HuH-7.5 (cell line): ENCODE measurements at regions not wholly inside any gene's neighbourhood (a gene's known extent, or its start where the extent isn't known, plus 50 kb on each side); places are given as distances from the start of the nearest gene placed in this dataset.

Experiments
- DNase-seq: peaks from one replicate; pipeline ENCODE4 v3.0.0; 2011; ENCODE audit warnings: low spot score

DNA sequence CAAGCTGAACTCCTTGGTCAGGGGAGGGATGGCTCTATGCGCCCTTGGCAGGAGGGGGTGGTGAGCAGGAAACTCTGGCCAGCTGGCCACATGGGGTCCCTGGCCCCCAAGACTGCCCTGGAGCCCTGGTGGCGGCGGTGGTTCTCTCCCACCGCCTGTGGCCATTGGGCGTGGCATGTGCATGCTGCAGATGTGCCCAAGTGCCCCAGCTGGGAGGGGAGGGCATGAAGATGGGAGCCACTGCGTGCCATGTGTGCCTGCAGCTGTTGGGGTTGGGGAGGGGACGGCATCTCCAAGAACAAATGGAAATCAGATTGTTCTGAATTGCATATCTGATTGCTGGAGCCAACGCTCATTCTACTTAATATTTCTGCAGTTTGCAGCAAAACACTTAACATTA lies 115.7 kb upstream of the IGF1 start:
- no peak for DNase-seq

- no peak for DNase-seq
Measured at GRCh38 chr12:102595315-102595714, 115.0 kb upstream of the IGF1 start.

DNA sequence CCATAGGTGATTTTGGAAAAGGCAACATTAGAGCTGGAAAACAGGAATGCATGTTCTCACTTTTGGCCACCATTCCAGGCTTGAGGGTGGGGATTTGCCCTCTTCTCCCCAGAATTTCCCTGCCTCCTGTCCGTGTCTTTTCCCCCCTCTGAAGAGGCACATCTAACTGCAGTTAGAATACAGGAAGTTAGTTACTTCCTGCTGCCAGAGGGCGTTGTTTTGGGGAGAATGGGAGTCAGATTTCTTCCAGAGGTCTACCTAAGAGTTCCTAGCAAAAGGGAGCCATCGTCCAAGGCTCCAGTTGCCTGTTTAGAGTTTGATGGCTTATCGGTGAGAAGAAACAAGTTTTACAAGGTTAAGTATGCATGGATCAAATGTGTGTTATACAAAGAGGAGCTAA lies 112.8 kb upstream of the IGF1 start:
- DNase-seq = no peak

GRCh38 chr12:102592134-102592533 lies 111.8 kb upstream of the IGF1 start:
- no peak for DNase-seq

GRCh38 chr12:102573237-102573636 lies 92.9 kb upstream of the IGF1 start:
- no peak for DNase-seq

- DNase-seq = no peak
Measured at GRCh38 chr12:102571889-102572288, 91.5 kb upstream of the IGF1 start.

DNA sequence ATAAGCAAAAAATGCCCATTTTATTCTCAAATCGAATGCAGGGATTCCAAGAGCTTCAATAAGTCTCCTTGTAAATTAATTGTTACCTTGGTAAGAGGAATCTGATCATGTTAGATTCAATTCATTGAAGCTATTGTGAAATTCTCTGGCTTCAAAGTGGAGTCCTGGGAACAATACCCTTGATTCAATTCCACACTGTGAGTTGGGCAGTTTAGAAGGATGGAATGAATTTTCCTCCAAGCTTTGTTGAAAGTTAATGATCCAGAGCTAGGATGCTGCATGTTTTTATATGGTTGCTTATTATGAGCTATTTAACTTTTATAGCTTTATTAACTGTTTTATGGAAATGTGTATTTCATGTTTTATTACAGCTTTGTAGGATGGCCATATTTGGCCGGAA lies 89.9 kb upstream of the IGF1 start:
- no peak for DNase-seq

- no peak for DNase-seq
Measured at GRCh38 chr12:102569803-102570202, 89.4 kb upstream of the IGF1 start.

DNA sequence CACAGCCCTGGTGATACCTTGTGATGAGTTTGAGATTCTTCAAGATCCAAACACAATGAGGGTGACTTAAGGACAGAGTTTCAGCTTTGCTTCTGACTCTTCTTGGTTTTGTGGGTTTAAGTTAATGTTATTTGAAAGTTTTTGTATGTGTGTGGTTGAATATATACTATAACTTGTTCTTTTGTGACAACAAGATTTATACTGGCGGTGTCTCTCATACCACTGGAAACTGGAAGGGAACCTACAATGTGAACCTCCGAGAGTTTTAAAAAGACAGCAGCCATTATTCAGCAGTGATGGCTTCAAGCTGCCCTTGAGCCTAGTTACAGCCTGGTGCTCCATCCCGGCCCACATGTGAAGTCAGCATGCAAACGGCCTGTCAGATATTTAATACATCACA lies 87.9 kb upstream of the IGF1 start:
- no peak for DNase-seq

DNA sequence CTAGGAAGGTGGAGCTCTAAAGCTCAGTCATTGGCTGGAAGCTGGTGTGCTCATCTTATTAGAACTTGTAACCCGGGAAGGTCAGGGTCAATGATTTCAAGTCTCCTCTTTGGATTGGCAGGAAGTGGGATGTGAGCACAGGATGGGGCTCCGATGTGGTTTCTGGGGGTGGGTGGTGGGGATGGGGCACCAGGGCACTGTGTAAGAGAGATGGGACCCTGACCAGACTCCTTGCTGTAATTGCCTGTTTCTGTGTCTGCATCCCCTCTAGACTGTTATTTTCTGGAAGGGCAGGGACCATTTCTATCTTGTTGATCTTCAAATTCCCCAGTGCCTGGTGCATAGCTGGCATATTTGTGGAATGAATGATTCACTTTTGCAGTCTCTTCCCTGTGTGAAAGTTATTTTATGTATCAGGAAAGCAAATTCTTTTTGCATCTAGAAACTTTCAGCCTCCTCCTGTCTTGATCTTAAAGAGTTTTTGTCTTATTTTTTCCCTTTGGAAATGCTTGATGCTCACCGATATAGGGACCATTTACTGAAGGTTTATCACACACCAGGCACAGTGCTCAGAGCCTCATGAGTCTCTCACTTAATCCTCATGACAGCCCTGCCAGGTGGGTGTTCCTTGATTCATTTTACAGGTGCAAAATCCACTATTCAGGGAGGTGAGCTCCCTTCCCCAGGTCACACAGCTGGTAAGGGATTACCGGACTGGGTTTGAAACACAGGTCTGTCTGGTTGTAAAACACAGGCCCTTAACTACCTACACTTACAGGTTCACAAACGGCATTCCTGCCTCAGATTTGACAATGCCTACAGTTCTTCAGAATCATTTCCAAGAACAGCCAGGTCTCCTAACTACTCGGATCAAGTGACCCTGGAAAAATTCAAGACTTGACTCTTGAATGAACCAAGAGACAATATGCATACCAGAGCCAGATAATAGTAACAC lies 86.9 kb upstream of the IGF1 start:
- DNase-seq = no peak

- no peak for DNase-seq
Measured at GRCh38 chr12:102565555-102565954, 85.2 kb upstream of the IGF1 start.

DNA sequence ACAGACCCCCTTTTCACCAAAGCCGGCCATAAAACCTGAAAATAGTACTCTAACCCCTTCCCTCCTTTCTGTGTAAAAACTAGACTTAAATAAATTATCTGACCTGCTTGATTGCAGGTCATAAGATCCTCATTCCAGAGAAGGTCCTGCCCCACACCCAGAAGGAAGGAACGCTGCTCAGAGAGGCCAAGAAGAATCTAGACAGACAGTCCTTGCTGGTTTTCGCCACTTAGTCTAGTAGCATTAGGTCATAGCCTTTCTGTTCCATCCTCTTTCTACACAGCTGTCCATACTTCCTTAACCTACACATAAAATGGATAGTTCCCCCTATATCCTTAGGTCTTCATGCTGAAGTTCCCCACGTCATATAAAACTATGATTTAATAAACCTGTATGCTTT lies 83.7 kb upstream of the IGF1 start:
- DNase-seq = no peak

DNA sequence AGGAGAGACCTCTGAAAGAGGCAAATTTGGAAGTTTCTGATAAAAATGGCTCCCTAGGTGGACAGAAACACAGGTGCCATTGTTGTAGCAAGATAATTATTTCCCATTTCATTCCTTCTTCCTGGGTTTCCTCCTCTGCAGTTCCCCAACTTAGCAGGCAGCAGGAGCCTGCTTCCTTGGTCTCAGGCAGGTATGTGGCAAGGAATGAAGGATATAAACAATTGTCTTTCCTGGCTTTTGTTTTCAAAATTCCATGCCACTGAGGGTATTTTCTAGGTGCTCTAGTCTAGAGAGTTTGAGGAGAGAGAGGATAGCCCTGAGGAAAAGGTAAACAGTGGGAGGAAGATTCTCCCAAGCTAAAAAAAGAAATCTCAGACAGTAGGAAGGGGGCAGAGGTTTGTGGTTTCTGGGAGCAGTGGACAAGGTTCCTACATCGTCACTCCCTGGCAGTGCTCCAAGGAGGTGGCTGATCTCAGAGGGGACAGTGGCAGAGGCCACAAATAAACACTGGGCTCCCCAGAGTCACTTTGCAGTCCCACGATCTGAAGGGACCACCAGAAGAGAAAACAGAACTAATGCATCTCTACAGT lies 82.6 kb upstream of the IGF1 start:
- no peak for DNase-seq

DNA sequence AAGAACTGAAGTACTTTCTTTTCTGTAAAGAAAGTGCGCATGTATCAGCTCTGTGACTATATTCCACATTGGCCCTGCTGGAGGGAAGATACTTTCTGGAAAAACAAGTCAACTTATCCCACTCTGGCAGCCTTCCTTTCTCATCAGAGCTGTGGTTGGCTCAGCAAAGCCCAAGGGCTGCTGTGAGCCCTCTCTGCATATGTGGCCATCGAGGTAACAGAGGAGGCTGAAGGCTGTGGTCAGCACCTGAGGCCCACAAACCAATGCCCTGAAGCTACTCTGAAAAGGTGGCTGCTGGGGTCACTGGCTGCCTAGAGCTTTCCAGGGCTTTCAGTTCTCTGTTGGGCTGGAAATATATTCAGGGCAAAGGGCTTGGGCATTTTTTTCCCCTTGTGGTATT lies 70.8 kb upstream of the IGF1 start:
- no peak for DNase-seq

GRCh38 chr12:102549691-102550090 lies 69.3 kb upstream of the IGF1 start:
- DNase-seq = no peak

DNA sequence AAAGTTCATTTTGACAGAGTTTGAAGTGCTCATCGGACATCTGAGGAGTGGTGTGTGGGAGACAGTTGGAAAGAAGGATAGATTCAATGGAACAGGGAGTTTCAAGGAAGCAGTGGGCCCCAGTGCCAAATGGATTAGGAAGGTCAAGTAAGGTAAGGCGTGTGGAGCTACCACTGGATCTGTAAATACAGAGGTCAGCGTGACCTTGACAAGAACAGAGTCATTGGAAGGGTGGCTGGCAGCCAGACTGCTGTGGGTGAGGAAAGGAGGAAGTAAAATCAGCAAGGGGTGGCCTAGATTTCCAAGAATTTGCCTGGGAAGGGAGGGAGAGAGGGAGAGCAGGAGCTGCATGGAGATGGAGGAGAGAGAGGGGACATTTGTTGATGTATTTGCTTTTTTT lies 68.2 kb upstream of the IGF1 start:
- DNase-seq = no peak

GRCh38 chr12:102543494-102544485 lies 63.4 kb upstream of the IGF1 start:
- no peak for DNase-seq

DNA sequence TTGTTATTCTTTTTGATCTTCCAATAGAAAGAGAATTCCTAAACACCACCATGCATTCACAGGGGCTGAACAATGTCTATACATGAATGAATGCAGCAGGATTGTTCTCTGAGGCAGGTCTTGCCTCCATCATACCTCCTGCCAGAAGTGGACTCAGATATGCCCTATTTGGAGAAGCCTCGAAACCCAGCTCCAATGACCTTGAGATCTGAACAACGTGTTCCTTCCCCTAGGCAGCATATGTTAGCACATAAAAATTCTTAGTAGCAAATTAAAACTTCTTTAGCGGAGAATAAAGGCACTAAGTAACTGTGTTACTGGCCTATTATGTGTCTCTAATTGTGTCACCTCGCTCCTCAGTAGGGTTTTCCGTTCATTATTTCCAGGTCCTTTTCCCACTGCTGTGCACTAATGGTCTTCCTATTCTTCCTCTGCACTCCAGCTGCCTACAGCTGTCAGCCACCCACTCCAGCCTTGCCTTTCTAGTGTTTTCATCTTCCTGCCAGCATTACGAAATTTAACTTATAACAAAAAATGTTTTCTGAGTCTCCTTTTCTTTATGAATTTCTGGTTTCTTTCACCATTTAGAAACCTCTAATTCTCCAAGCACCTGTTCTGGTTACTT lies 62.6 kb upstream of the IGF1 start:
- DNase-seq = no peak

DNA sequence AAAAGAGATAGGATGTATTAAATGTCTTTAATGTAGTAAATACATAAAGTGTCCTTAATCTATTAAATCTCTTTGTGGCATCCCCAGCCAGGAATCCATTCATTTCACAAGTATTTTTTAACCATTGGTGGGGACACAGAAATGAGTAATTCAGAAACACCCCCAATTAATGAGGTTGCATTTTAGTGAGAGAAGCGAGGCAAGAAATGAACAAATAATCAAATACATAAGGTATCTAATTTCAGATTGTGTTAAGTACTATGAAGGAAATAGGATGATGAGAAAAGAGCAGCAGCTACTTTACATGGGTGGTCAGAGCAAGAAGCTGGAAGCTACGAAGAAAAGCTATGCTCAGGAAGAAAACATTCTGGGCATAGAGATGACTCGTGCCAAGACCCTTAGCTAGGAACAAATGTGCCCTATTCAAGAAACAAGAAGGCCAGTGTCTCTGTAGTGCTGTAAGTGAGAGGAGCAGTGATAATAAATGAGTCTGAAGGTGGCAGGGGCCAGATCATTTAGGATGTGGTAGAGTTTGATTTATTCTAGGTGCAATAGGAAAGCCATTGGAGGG lies 60.5 kb upstream of the IGF1 start:
- DNase-seq = no peak

DNA sequence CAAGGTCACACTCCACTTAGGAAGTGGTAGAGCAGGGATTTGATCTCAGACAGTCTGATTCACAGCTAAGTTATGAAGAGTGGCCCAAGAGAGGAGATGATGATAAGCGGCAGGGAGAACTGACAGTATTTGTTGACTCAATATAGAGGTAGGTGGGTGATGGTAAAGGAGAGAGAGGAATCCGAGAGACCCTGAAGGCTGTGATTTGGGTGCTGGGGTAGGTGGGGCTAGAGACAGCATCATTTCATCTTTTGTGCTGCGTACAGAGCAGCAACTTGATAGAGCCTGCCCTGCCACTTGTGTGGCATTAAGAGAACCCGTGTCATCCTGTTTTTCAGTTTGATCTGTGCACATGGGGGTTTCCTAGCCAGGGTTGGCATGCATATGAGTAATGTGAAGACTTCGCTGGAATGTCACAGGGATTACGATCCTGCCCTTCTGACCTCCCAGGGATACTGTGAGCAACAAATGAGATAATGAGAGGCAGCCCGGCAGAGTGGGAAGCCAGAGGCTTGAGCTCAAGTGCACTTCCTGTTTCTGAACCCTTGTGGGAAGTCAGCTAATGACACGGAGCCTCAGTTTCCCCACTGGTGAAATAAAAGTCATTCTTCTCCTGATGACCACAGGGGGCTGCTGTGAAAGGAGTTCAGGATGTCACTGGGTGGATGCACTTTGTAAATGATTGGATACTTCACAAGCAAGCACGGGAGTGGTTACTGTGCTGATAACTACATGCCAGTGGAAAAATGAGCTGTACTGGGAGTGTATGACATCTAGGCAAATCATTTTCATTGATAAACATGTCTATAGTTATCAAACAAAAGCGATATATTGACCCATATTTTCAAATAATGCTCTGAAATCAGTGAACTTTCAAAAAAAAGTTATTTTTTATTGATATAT lies 59.5 kb upstream of the IGF1 start:
- no peak for DNase-seq

DNA sequence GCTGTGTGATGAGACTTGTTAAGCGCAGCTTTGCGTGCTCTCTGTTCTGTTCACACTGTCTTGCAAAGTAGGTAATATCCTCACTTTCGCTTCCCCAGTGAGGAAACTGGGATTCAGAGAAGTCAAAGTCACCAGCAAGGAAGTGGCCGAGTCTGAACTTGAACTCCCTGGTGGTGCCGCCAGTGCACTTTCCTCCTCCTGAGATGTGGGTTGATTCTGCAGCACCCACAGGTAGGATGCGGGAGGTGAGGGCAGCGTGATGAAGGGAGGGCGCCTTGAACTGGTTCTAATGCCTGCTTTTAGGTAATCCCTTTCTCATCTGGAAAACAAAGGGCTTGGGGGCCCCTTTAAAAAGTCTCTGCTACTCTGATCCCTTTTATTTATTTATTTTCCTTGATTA lies 54.9 kb upstream of the IGF1 start:
- no peak for DNase-seq
